Activated naive CD4-positive, alpha-beta T cell treated with anti-CD3 and anti-CD28 coated beads for 36 hours (primary cell): ENCODE measurements at regions not wholly inside any gene's neighbourhood (a gene's known extent, or its start where the extent isn't known, plus 50 kb on each side); places are given as distances from the start of the nearest gene placed in this dataset.

Experiments used
- CTCF ChIA-PET: fragments of 350-600 bp; sonication (Branson Sonifier 250); formaldehyde crosslinking; loops from one replicate; lab custom pipeline; 2021; ENCODE audit warnings: antibody characterized with exemption; lab: Charles Lee
- DNase-seq: peaks from one replicate; pipeline ENCODE4 v3.0.0-alpha.2; 2020
- H3K27ac Mint-ChIP-seq: one replicate; pipeline ENCODE4 v1.8.0; 2021; ENCODE audit warnings: mild to moderate bottlenecking, mixed read lengths
- H3K27me3 Mint-ChIP-seq: one replicate; pipeline ENCODE4 v1.8.0; 2021; ENCODE audit warnings: low read depth, mixed read lengths
- H3K36me3 Mint-ChIP-seq: one replicate; pipeline ENCODE4 v1.8.0; 2021; ENCODE audit warnings: low read depth, mixed read lengths
- H3K4me1 Mint-ChIP-seq: one replicate; pipeline ENCODE4 v1.8.0; 2021; ENCODE audit warnings: low read depth, mixed read lengths
- H3K4me3 Mint-ChIP-seq: one replicate; pipeline ENCODE4 v1.8.0; 2021; ENCODE audit warnings: mild to moderate bottlenecking, moderate library complexity, mixed read lengths
- H3K9me3 Mint-ChIP-seq: one replicate; pipeline ENCODE4 v1.8.0; 2021; ENCODE audit warnings: mixed read lengths
- intact Hi-C: fragments of 100-400 bp; cut with micrococcal nuclease; formaldehyde crosslinking; loops from one replicate; pipeline ENCODE4 v1.15.1; 2023

GRCh38 chr18:78129260-78129659 lies 850.4 kb upstream of the SALL3 start:
- Mint-ChIP-seq H3K4me3 (no peak overlapping the region), H3K36me3 (no peaks in the 10 kb centered on the region), H3K9me3 (peaks cover 15% of the 10 kb centered on the region), H3K4me1 (no peaks in the 10 kb centered on the region), H3K27ac (no peak overlapping the region), H3K27me3 (peaks cover 7% of the 10 kb centered on the region)
- no peak for DNase-seq
- CTCF ChIA-PET = no interaction called here
- intact Hi-C loops = no loop called here

DNA sequence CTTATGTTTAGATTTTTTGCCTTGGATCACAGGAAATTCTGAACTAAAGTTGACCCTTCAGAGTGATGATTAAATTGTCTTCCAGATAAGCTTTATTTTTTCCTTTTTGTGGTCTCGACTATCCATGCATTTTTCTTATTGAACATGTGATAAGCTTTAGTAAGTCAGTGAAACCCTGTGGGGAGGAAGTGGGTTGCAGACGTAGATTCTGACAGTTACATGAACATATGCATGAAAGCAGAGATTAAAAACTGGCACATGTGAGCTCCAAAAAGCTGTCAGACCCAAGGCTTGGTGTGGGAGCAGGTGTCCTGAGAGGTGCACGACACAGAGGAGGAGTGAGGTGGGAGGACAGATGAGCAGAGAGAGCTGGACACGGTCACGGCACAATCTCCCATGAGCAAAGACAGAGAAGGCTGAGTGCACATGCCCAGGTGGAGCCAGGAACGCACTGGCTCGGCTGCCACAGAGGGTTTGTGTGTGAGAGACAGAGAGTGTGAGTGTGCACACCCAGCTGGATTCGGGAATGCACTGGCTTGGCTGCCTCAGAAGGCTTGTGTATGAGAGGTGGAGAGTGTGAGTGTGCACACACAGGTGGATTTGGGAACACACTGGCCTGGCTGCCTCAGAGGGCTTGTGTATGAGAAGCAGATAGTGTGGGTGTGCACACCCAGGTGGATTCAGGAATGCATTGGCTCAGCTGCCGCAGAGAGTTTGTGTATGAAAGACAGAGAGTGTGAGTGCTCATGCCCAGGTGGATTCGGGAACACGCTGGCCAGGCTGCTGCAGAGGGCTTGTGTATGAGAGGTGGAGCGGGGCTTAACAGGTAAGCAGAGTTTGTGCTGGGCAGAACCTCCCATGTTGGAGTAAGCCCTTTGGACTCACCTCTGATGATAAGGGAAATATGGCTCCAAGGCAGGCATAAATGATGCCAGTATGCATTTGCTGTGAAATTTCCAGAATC lies 849.1 kb upstream of the SALL3 start:
- Mint-ChIP-seq H3K36me3 (no peaks in the 10 kb centered on the region), H3K4me3 (no peak overlapping the region), H3K27ac (no peak overlapping the region), H3K4me1 (no peaks in the 10 kb centered on the region), H3K27me3 (peaks cover 7% of the 10 kb centered on the region), H3K9me3 (peaks cover 11% of the 10 kb centered on the region)
- CTCF ChIA-PET = no interaction called here
- no peak for DNase-seq
- intact Hi-C loops = no loop called here

- H3K9me3 Mint-ChIP-seq = no peaks in the 10 kb centered on the region
- no peaks in the 10 kb centered on the region for H3K36me3 Mint-ChIP-seq
- H3K4me3 Mint-ChIP-seq = no peak overlapping the region
- H3K4me1 Mint-ChIP-seq = no peaks in the 10 kb centered on the region
- no peak overlapping the region for H3K27ac Mint-ChIP-seq
- DNase-seq = no peak
- peaks cover 7% of the 10 kb centered on the region for H3K27me3 Mint-ChIP-seq
- intact Hi-C loops = no loop called here
- CTCF ChIA-PET = interaction anchor here (1.2 kb wide), 1 partner anchor 12 kb away, joined by 3 read pairs; no protein-coding TSS in a partner anchor
Observed at GRCh38 chr18:78133729-78134128, 845.9 kb upstream of the SALL3 start.

- intact Hi-C loops = no loop called here
- H3K36me3 Mint-ChIP-seq = no peaks in the 10 kb centered on the region
- H3K4me3 Mint-ChIP-seq = no peak overlapping the region
- H3K4me1 Mint-ChIP-seq = no peaks in the 10 kb centered on the region
- H3K9me3 Mint-ChIP-seq = peaks cover 2% of the 10 kb centered on the region
- H3K27ac Mint-ChIP-seq = no peak overlapping the region
- no peak for DNase-seq
- CTCF ChIA-PET = no interaction called here
- peaks cover 8% of the 10 kb centered on the region for H3K27me3 Mint-ChIP-seq
Observed at GRCh38 chr18:78136986-78137385, 842.6 kb upstream of the SALL3 start.

GRCh38 chr18:78138983-78139496 lies 840.6 kb upstream of the SALL3 start:
- Mint-ChIP-seq H3K27ac (no peak overlapping the region), H3K36me3 (no peaks in the 10 kb centered on the region), H3K9me3 (peaks cover 2% of the 10 kb centered on the region), H3K4me1 (no peaks in the 10 kb centered on the region), H3K27me3 (peaks cover 8% of the 10 kb centered on the region), H3K4me3 (no peak overlapping the region)
- intact Hi-C loops = no loop called here
- CTCF ChIA-PET = no interaction called here
- DNase-seq = no peak

GRCh38 chr18:78140294-78140693 lies 839.3 kb upstream of the SALL3 start:
- intact Hi-C loops = no loop called here
- Mint-ChIP-seq H3K9me3 (peaks cover 2% of the 10 kb centered on the region), H3K27ac (no peak overlapping the region), H3K36me3 (no peaks in the 10 kb centered on the region), H3K4me3 (no peak overlapping the region), H3K4me1 (no peaks in the 10 kb centered on the region), H3K27me3 (peaks cover 8% of the 10 kb centered on the region)
- CTCF ChIA-PET = no interaction called here
- no peak for DNase-seq

GRCh38 chr18:78144669-78145068 lies 834.9 kb upstream of the SALL3 start:
- intact Hi-C loops = no loop called here
- DNase-seq = no peak
- Mint-ChIP-seq H3K27ac (no peak overlapping the region), H3K4me3 (no peak overlapping the region), H3K36me3 (no peaks in the 10 kb centered on the region), H3K9me3 (peaks cover 2% of the 10 kb centered on the region), H3K27me3 (peaks cover 4% of the 10 kb centered on the region), H3K4me1 (no peaks in the 10 kb centered on the region)
- CTCF ChIA-PET = no interaction called here

DNA sequence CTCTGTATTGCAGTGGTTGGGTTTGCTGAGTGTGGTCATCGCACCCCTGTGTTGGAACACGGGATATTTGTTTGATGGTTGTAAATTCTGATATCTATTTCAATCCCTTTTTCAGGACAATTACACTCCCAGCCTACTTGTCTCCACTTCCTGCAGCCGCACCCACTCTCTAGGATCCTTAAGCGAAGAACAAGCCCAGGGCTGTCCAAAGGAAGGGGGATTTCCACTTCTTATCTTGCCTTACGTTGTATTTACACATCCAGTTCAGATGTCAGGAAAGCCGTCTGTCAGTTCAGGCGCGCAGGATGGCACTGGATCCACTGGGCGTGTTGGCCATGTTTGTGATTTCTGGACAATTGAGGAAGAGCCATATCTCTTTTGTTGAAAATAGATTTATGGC lies 834.5 kb upstream of the SALL3 start:
- Mint-ChIP-seq H3K36me3 (no peaks in the 10 kb centered on the region), H3K27me3 (peaks cover under 1% of the 10 kb centered on the region), H3K27ac (no peak overlapping the region), H3K4me1 (no peaks in the 10 kb centered on the region), H3K4me3 (no peak overlapping the region), H3K9me3 (peaks cover 2% of the 10 kb centered on the region)
- no peak for DNase-seq
- CTCF ChIA-PET = no interaction called here
- intact Hi-C loops = no loop called here

DNA sequence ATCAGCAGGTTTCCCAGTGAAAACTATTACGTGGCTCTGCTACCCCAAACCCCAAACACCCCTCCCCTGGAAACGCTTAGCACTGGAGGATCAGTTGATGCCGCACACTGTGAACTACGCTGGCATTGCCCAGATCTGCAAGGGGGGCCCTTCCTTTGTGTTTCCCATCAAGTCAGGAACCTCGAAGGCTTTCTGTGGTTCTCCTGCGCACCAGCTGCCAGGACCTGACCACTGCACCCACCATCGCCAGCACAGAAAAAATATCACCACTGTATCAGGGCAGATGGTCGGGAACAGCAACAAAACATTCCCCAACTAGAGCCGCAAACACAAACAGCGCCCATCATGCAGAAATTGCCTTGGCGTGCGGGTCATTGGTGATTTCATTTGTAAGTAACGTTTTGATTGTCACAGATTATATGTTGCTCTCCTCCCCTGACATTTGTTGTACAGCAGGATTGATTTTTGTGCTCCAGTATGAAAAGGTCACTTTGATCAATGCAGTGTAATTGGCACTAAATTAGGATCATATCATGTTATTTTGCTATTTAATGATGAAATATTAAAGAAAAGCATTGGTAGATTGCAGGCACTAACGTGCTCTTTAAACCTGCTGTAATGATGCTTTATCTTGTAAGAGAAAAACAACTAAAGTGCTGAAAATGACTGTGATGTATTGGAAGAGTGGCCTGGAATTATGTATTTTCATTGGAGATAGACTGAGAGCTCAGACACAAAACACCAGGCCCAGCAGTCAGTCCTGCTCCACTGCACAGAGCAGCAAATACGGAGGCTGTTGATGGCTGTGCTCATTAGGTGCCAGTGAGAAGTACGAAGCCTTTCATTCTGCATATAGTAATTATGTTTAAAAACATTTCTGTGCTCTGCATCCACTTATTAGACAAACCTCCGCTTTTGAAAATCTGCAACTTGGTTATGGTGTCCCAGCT lies 833.2 kb upstream of the SALL3 start:
- CTCF ChIA-PET = interaction anchor here (0.7 kb wide), 1 partner anchor 65 kb away, joined by 4 read pairs; no protein-coding TSS in a partner anchor
- H3K4me3 Mint-ChIP-seq = no peak overlapping the region
- no peaks in the 10 kb centered on the region for H3K4me1 Mint-ChIP-seq
- no peak for DNase-seq
- intact Hi-C loops = no loop called here
- H3K27me3 Mint-ChIP-seq = no peaks in the 10 kb centered on the region
- H3K36me3 Mint-ChIP-seq = no peaks in the 10 kb centered on the region
- H3K27ac Mint-ChIP-seq = no peak overlapping the region
- H3K9me3 Mint-ChIP-seq = no peaks in the 10 kb centered on the region

- H3K36me3 Mint-ChIP-seq = no peaks in the 10 kb centered on the region
- H3K27ac Mint-ChIP-seq = no peak overlapping the region
- intact Hi-C loops = no loop called here
- no peaks in the 10 kb centered on the region for H3K9me3 Mint-ChIP-seq
- CTCF ChIA-PET = no interaction called here
- no peaks in the 10 kb centered on the region for H3K27me3 Mint-ChIP-seq
- no peak for DNase-seq
- no peak overlapping the region for H3K4me3 Mint-ChIP-seq
- H3K4me1 Mint-ChIP-seq = no peaks in the 10 kb centered on the region
Observed at GRCh38 chr18:78150590-78150989, 829.0 kb upstream of the SALL3 start.

- Mint-ChIP-seq H3K27ac (no peak overlapping the region), H3K9me3 (no peaks in the 10 kb centered on the region), H3K27me3 (no peaks in the 10 kb centered on the region), H3K36me3 (no peaks in the 10 kb centered on the region), H3K4me1 (no peaks in the 10 kb centered on the region), H3K4me3 (no peak overlapping the region)
- intact Hi-C loops = no loop called here
- CTCF ChIA-PET = no interaction called here
- DNase-seq = no peak
Observed at GRCh38 chr18:78151234-78151633, 828.4 kb upstream of the SALL3 start.

GRCh38 chr18:78151948-78152725 lies 827.5 kb upstream of the SALL3 start:
- Mint-ChIP-seq H3K27ac (no peak overlapping the region), H3K36me3 (no peaks in the 10 kb centered on the region), H3K9me3 (no peaks in the 10 kb centered on the region), H3K4me3 (no peak overlapping the region), H3K27me3 (no peaks in the 10 kb centered on the region), H3K4me1 (no peaks in the 10 kb centered on the region)
- DNase-seq = no peak
- intact Hi-C loops = no loop called here
- CTCF ChIA-PET = no interaction called here
